H1 (cell line): ENCODE measurements at regions not wholly inside any gene's neighbourhood (a gene's known extent, or its start where the extent isn't known, plus 50 kb on each side); places are given as distances from the start of the nearest gene placed in this dataset.

Experiments
- CTCF ChIA-PET: fragments of 300-600 bp; sonication (Branson Sonifier 250); formaldehyde crosslinking; loops from one replicate; lab custom pipeline; 2021; ENCODE audit not compliant: partially characterized antibody; lab: Charles Lee
- POLR2A ChIA-PET: fragments of 300-600 bp; sonication (Branson Sonifier 250); formaldehyde crosslinking; loops from one replicate; lab custom pipeline; 2021; ENCODE audit warnings: inconsistent platforms; ENCODE audit not compliant: partially characterized antibody; lab: Charles Lee
- DNase-seq, 2 experiments: peaks; one replicate each; pipeline versions ENCODE4 v3.0.0 to v3.0.0-alpha.2; 2010 to 2022; ENCODE audit warnings: low spot score in 2 of 2, low read depth in 1 of 2, mixed read lengths in 1 of 2
- FAIRE-seq: peaks from 2 replicates; lab custom pipeline; 2011; peaks lifted over from hg19 to GRCh38; lab: Jason Lieb, UNC
- H2AFZ ChIP-seq: 2 replicates; pipeline ENCODE4 v1.8.1; 2012; ENCODE audit warnings: low read length, inconsistent platforms
- H2AK5ac ChIP-seq: 2 replicates; pipeline ENCODE4 v1.6.1; 2013; ENCODE audit warnings: low read depth, low read length
- H2BK120ac ChIP-seq: replicated peaks from 2 replicates; pipeline ENCODE3; 2013; ENCODE audit warnings: low read depth, low read length, inconsistent platforms
- H2BK12ac ChIP-seq: 2 replicates; pipeline ENCODE4 v1.6.1; 2013; ENCODE audit warnings: low read depth, low read length
- H2BK15ac ChIP-seq: 2 replicates; pipeline ENCODE4 v1.6.1; 2013; ENCODE audit warnings: low read length
- H2BK20ac ChIP-seq: 2 replicates; pipeline ENCODE4 v1.6.1; 2013; ENCODE audit warnings: low read length
- H2BK5ac ChIP-seq: 2 replicates; pipeline ENCODE4 v1.6.1; 2013; ENCODE audit warnings: low read depth, low read length
- H3K14ac ChIP-seq: 2 replicates; pipeline ENCODE4 v1.6.1; 2013; ENCODE audit warnings: inconsistent platforms; ENCODE audit not compliant: insufficient read length
- H3K18ac ChIP-seq: 2 replicates; pipeline ENCODE4 v1.6.1; 2013; ENCODE audit warnings: low read length; ENCODE audit errors: extremely low read depth
- H3K23ac ChIP-seq: 2 replicates; pipeline ENCODE4 v1.6.1; 2013; ENCODE audit warnings: inconsistent platforms; ENCODE audit not compliant: insufficient read length
- H3K23me2 ChIP-seq: 2 replicates; pipeline ENCODE4 v1.6.1; 2013; ENCODE audit warnings: low read depth, low read length
- H3K27ac ChIP-seq: 2 replicates; pipeline ENCODE4 v1.6.1; 2011; ENCODE audit warnings: low read depth, low read length, inconsistent platforms
- H3K27me3 ChIP-seq, 4 experiments: replicated peaks in 1 of 4; 1 replicate in 1 of 4; 2 replicates in 3 of 4; pipeline versions ENCODE4 v1.6.1 to v1.8.1; 2011 to 2013; ENCODE audit warnings: low read length in 3 of 4, mild to moderate bottlenecking in 3 of 4, inconsistent platforms in 2 of 4, mixed read lengths in 2 of 4, moderate library complexity in 1 of 4; ENCODE audit not compliant: control insufficient read depth in 3 of 4, insufficient read depth in 3 of 4; ENCODE audit errors: extremely low read depth in 1 of 4
- H3K36me3 ChIP-seq, 4 experiments: 2 replicates each; pipeline versions ENCODE4 v1.6.1 to v1.8.1; 2011 to 2013; ENCODE audit warnings: mild to moderate bottlenecking in 4 of 4, low read length in 3 of 4, moderate library complexity in 2 of 4, control low read depth in 1 of 4, inconsistent platforms in 1 of 4; ENCODE audit not compliant: insufficient read depth in 4 of 4, control insufficient read depth in 2 of 4
- H3K4ac ChIP-seq: replicated peaks from 2 replicates; pipeline ENCODE3; 2013; ENCODE audit warnings: low read length, low read depth, mixed read lengths, inconsistent platforms; ENCODE audit not compliant: insufficient read length
- H3K4me1 ChIP-seq, 4 experiments: replicated peaks in 1 of 4; 1 replicate in 1 of 4; 2 replicates in 3 of 4; pipeline versions ENCODE4 v1.6.1 to v1.8.1; 2011 to 2013; ENCODE audit warnings: low read length in 3 of 4, inconsistent platforms in 2 of 4, mixed read lengths in 1 of 4; ENCODE audit not compliant: insufficient read depth in 4 of 4, control insufficient read depth in 3 of 4
- H3K4me2 ChIP-seq, 2 experiments: 2 replicates each; pipeline versions ENCODE4 v1.6.1 to v1.8.1; 2011 to 2013; ENCODE audit warnings: low read depth in 2 of 2, low read length in 2 of 2, control low read depth in 1 of 2, inconsistent platforms in 1 of 2, mild to moderate bottlenecking in 1 of 2; ENCODE audit not compliant: insufficient read depth in 1 of 2
- H3K4me3 ChIP-seq, 4 experiments: fragments of 200-600, 300-600 bp in 1 of 4; sonication (generic), shearing (Covaris generic), sonication (Bioruptor Twin) in 1 of 4; 2 replicates each; pipeline versions ENCODE4 v1.5.1 to v1.8.1; 2011 to 2016; ENCODE audit warnings: low read length in 4 of 4, low read depth in 3 of 4, control low read depth in 2 of 4, inconsistent platforms in 2 of 4, mild to moderate bottlenecking in 2 of 4, mixed read lengths in 1 of 4, moderate library complexity in 1 of 4; ENCODE audit not compliant: insufficient read depth in 2 of 4; ENCODE audit errors: extremely low read depth in 1 of 4
- H3K56ac ChIP-seq: replicated peaks from 2 replicates; pipeline ENCODE3; 2013; ENCODE audit warnings: low read depth, mild to moderate bottlenecking, mixed read lengths, low read length, inconsistent platforms; ENCODE audit not compliant: insufficient read length
- H3K79me1 ChIP-seq: 2 replicates; pipeline ENCODE4 v1.6.1; 2013; ENCODE audit warnings: low read depth, low read length, control low read depth
- H3K79me2 ChIP-seq, 2 experiments: 2 replicates each; pipeline versions ENCODE4 v1.6.1 to v1.8.1; 2012 to 2013; ENCODE audit warnings: low read length in 2 of 2, mild to moderate bottlenecking in 2 of 2, inconsistent platforms in 1 of 2; ENCODE audit not compliant: insufficient read depth in 2 of 2, control insufficient read depth in 1 of 2
- H3K9ac ChIP-seq, 4 experiments: replicated peaks in 1 of 4; 1 replicate in 1 of 4; 2 replicates in 3 of 4; pipeline versions ENCODE4 v1.6.1 to v1.8.1; 2011 to 2013; ENCODE audit warnings: low read depth in 3 of 4, low read length in 3 of 4, control low read depth in 2 of 4, mild to moderate bottlenecking in 2 of 4, moderate library complexity in 2 of 4, inconsistent platforms in 1 of 4; ENCODE audit errors: extremely low read depth in 1 of 4
- H3K9me3 ChIP-seq, 2 experiments: 2 replicates each; pipeline versions ENCODE4 v1.6.1 to v1.8.1; 2012 to 2013; ENCODE audit warnings: mild to moderate bottlenecking in 2 of 2, moderate library complexity in 2 of 2, control low read depth in 1 of 2, inconsistent platforms in 1 of 2, low read depth in 1 of 2, low read length in 1 of 2, mixed read lengths in 1 of 2; ENCODE audit not compliant: insufficient read depth in 2 of 2
- H4K20me1 ChIP-seq, 2 experiments: replicated peaks in 1 of 2; 2 replicates each; pipeline versions ENCODE3 to v1.8.1; 2011 to 2013; ENCODE audit warnings: inconsistent platforms in 2 of 2, low read length in 2 of 2, mild to moderate bottlenecking in 1 of 2; ENCODE audit not compliant: insufficient read depth in 2 of 2, control insufficient read depth in 1 of 2
- H4K5ac ChIP-seq: 2 replicates; pipeline ENCODE4 v1.6.1; 2013; ENCODE audit warnings: low read length, low read depth, mixed read lengths, inconsistent platforms; ENCODE audit not compliant: insufficient read length
- H4K8ac ChIP-seq: 2 replicates; pipeline ENCODE4 v1.8.0; 2013; ENCODE audit warnings: mild to moderate bottlenecking, moderate library complexity, low read length, inconsistent platforms; ENCODE audit not compliant: insufficient read depth; ENCODE audit errors: extremely low read depth
- H4K91ac ChIP-seq: replicated peaks from 2 replicates; pipeline ENCODE3; 2013; ENCODE audit warnings: low read length, mixed read lengths, inconsistent platforms; ENCODE audit not compliant: insufficient read length
- CBX8 ChIP-seq: fragments of 300-800, 300-1000 bp; sonication (generic); IDR thresholded peaks from 2 replicates; pipeline ENCODE4 v1.7.1; 2016; ENCODE audit warnings: low read depth, low read length, borderline replicate concordance
- KDM1A ChIP-seq: fragments of 200-600, 300-600 bp; sonication (generic); IDR thresholded peaks from 2 replicates; pipeline ENCODE4 v1.7.1; 2016; ENCODE audit warnings: mild to moderate bottlenecking, low read length, borderline replicate concordance
- MAFK ChIP-seq: IDR thresholded peaks from 2 replicates; pipeline ENCODE4 v1.6.1; 2012; ENCODE audit warnings: low read depth, mild to moderate bottlenecking, improper control_type of control experiment, low read length
- NANOG ChIP-seq: IDR thresholded peaks from 2 replicates; pipeline ENCODE4 v1.6.1; 2011; ENCODE audit warnings: low read length, low read depth, mild to moderate bottlenecking, inconsistent platforms; ENCODE audit not compliant: insufficient read depth, poor library complexity, severe bottlenecking
- SIX5 ChIP-seq: IDR thresholded peaks from 2 replicates; pipeline ENCODE4 v1.6.1; 2011; ENCODE audit warnings: mild to moderate bottlenecking, low read depth, low read length
- SRF ChIP-seq: IDR thresholded peaks from 2 replicates; pipeline ENCODE4 v1.6.1; 2011; ENCODE audit warnings: mild to moderate bottlenecking, low read depth, low read length, moderate library complexity
- TAF1 ChIP-seq: IDR thresholded peaks from 2 replicates; pipeline ENCODE4 v1.6.1; 2011; ENCODE audit warnings: mild to moderate bottlenecking, low read depth, low read length
- TEAD4 ChIP-seq: IDR thresholded peaks from 2 replicates; pipeline ENCODE4 v1.6.1; 2012; ENCODE audit warnings: low read depth, low read length, inconsistent platforms, mixed read lengths
- WGBS, 2 experiments: shearing (Covaris generic) in 1 of 2; methylation state at CpG; one replicate each; pipeline versions ENCODE4 v1.1.6 to v1.1.7; 2013 to 2015; ENCODE audit warnings: low lambda C conversion rate in 2 of 2, mixed read lengths in 2 of 2, inconsistent platforms in 1 of 2, low coverage in 1 of 2, missing lambda C conversion rate in 1 of 2; ENCODE audit not compliant: insufficient replicate concordance in 2 of 2, insufficient coverage in 1 of 2, insufficient read length in 1 of 2; ENCODE audit errors: extremely low coverage in 1 of 2, missing lambda C conversion rate in 1 of 2; 5-methylcytosine and 5-hydroxymethylcytosine counted together
- TF ChIP-seq, protein P1 (sequence below): IDR thresholded peaks from 2 replicates; pipeline ENCODE4 v1.6.1; 2011; ENCODE audit warnings: low read depth, mild to moderate bottlenecking, low read length; ENCODE audit not compliant: insufficient read depth
- TF ChIP-seq, protein P2 (sequence below): IDR thresholded peaks from 2 replicates; pipeline ENCODE4 v1.6.1; 2012; ENCODE audit warnings: low read length, inconsistent platforms

DNA sequence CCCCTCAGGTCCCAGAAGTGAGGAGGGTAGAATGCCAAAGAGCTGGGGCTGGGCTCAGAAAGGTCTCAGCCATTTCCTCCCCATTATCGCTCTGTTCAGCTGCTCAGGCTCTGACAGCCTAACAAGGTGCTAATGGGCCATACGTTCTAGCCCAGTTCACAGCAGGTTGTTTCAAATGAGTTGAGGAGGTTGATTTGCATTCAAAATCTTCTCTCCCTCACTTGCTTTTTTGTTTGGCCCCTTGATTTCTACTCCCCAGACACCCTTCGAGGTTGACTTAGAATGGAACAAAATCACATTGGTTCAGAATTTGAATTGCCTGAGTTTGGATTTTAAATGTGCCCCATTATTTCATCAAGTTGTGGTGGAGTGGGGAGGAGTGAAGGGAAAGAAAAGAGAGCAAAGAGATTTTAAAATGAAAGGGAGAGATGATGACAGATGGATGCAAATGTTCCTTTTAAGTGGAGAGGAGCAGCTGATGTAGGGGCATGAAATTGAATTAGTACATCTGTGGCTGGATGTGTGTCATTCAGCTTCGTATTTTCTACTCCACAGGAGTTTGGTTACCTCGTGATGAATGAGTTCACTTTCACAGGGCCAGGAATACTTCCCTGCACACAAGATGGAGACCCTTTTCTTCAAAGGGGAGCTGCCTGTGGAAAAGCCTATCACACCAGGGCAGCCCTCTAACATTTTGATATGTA lies 425.8 kb upstream of the CAMK1G start:
- H2BK5ac ChIP-seq: peak overlapping the region; percentile 82; the same call in 1 of the 2 replicates
- H3K4me2 ChIP-seq: peak overlapping the region; percentile 20 to 44; a peak in 3 of 4 replicates
- no peaks in the 10 kb centered on the region for H3K9me3 ChIP-seq
- H3K79me1 ChIP-seq: no peaks in the 10 kb centered on the region
- ChIA-PET CTCF (interaction anchor here (0.6 to 1.5 kb wide), 6 partner anchors 32 to 91 kb away, joined by 3 to 5 read pairs (median 4); no protein-coding TSS in a partner anchor), POLR2A (interaction anchor here (0.6 kb wide), 1 partner anchor 324 kb away, joined by 3 read pairs; no protein-coding TSS in a partner anchor)
- H4K5ac ChIP-seq: no peak overlapping the region
- no peaks in the 10 kb centered on the region for H3K23me2 ChIP-seq
- no peaks in the 10 kb centered on the region for H4K20me1 ChIP-seq
- WGBS, 2 experiments: 14% methylated on average over 5 of the region's 5 CpGs; no CpG with 5 or more reads in 1 of the 2 experiments
- no peak overlapping the region for H3K56ac ChIP-seq
- no peak overlapping the region for H3K23ac ChIP-seq
- DNase-seq (peak in 1 of 2 experiments; percentile 31), FAIRE-seq (peak; percentile 81)
- no peak overlapping the region for H3K4ac ChIP-seq
- H3K27ac ChIP-seq: no peak overlapping the region
- no peaks in the 10 kb centered on the region for H3K27me3 ChIP-seq
- H2BK15ac ChIP-seq: no peak overlapping the region
- H2BK12ac ChIP-seq: 0 out of 2 replicates have a peak overlapping the region, but pooled peaks have one; percentile 88
- H2AFZ ChIP-seq: no peak overlapping the region
- H3K14ac ChIP-seq: no peak overlapping the region
- H3K4me1 ChIP-seq: peaks cover 4 to 18% (median 12%) of the 10 kb centered on the region in 4 experiments; a peak in 6 of 7 replicates
- H3K4me3 ChIP-seq: no peak overlapping the region
- H2BK120ac ChIP-seq: peak overlapping the region; percentile 12
- no peaks in the 10 kb centered on the region for H3K36me3 ChIP-seq
- H3K18ac ChIP-seq: peak overlapping the region; percentile 81
- peak overlapping the region; percentile 81 for H4K91ac ChIP-seq
- no peak overlapping the region for H2AK5ac ChIP-seq
- H4K8ac ChIP-seq: no peak overlapping the region
- no peak overlapping the region for H3K9ac ChIP-seq
- no peaks in the 10 kb centered on the region for H3K79me2 ChIP-seq
- peak overlapping the region; percentile 90 for H2BK20ac ChIP-seq
- TF ChIP-seq TEAD4 (no peak), KDM1A (no peak), NANOG (peak; percentile 23), CBX8 (no peak), TAF1 (no peak), SIX5 (no peak), SRF (no peak), MAFK (no peak)
- TF ChIP-seq, protein P1, sequence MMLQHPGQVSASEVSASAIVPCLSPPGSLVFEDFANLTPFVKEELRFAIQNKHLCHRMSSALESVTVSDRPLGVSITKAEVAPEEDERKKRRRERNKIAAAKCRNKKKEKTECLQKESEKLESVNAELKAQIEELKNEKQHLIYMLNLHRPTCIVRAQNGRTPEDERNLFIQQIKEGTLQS: no peak
- TF ChIP-seq, protein P2, sequence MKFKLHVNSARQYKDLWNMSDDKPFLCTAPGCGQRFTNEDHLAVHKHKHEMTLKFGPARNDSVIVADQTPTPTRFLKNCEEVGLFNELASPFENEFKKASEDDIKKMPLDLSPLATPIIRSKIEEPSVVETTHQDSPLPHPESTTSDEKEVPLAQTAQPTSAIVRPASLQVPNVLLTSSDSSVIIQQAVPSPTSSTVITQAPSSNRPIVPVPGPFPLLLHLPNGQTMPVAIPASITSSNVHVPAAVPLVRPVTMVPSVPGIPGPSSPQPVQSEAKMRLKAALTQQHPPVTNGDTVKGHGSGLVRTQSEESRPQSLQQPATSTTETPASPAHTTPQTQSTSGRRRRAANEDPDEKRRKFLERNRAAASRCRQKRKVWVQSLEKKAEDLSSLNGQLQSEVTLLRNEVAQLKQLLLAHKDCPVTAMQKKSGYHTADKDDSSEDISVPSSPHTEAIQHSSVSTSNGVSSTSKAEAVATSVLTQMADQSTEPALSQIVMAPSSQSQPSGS: no peak
